Naive thymus-derived CD4-positive, alpha-beta T cell (primary cell): ENCODE measurements at regions not wholly inside any gene's neighbourhood (a gene's known extent, or its start where the extent isn't known, plus 50 kb on each side); places are given as distances from the start of the nearest gene placed in this dataset.
"Not testable (repeated sequence)": the region's sequence is repeated elsewhere in the genome, so short reads cannot be mapped to it uniquely, and the experiment has no call there.

Source experiments
- ATAC-seq: fragments of 150-1000 bp; cut with Tn5 transposase; 2 replicates; pipeline ENCODE4 v1.10.0; 2021; ENCODE audit warnings: mild to moderate bottlenecking, moderate library complexity
- CTCF ChIA-PET: fragments of 350-600 bp; sonication (Branson Sonifier 250); formaldehyde crosslinking; loops from one replicate; lab custom pipeline; 2021; ENCODE audit warnings: antibody characterized with exemption; lab: Charles Lee
- POLR2A ChIA-PET: fragments of 350-600 bp; sonication (Branson Sonifier 250); formaldehyde crosslinking; loops from one replicate; lab custom pipeline; 2021; ENCODE audit warnings: antibody characterized with exemption, inconsistent platforms; lab: Charles Lee
- DNase-seq, 9 donors: peaks; one replicate each; pipeline versions ENCODE4 v3.0.0 to v3.0.0-alpha.2; 2020 to 2022; ENCODE audit warnings: mixed read lengths in 1 of 9
- H3K27ac ChIP-seq: one replicate; pipeline ENCODE4 v1.7.0; 2013; ENCODE audit warnings: mild to moderate bottlenecking, low read depth, low read length, moderate library complexity
- H3K27me3 ChIP-seq, 2 donors: one replicate each; pipeline ENCODE4 v1.7.0; 2013; ENCODE audit warnings: low read length in 2 of 2, mild to moderate bottlenecking in 2 of 2, moderate library complexity in 2 of 2; ENCODE audit not compliant: control insufficient read depth in 2 of 2, insufficient read depth in 2 of 2
- H3K36me3 ChIP-seq, 3 experiments: 1 replicate in 2 of 3; 2 replicates in 1 of 3; pipeline ENCODE4 v1.7.0; 2013; ENCODE audit warnings: low read length in 3 of 3, mild to moderate bottlenecking in 3 of 3, moderate library complexity in 1 of 3; ENCODE audit not compliant: insufficient read depth in 3 of 3, control insufficient read depth in 2 of 3
- H3K4me1 ChIP-seq, 2 donors: one replicate each; pipeline ENCODE4 v1.7.0; 2013; ENCODE audit warnings: low read length in 2 of 2, mild to moderate bottlenecking in 2 of 2, moderate library complexity in 1 of 2; ENCODE audit not compliant: control insufficient read depth in 2 of 2, insufficient read depth in 2 of 2
- H3K4me3 ChIP-seq: 2 replicates; pipeline ENCODE4 v1.7.0; 2013; ENCODE audit warnings: mild to moderate bottlenecking, low read length
- H3K9me3 ChIP-seq, 3 experiments: 1 replicate in 2 of 3; 2 replicates in 1 of 3; pipeline ENCODE4 v1.7.0; 2013; ENCODE audit warnings: low read length in 3 of 3; ENCODE audit not compliant: control insufficient read depth in 2 of 3
- H3K27ac Mint-ChIP-seq, 9 donors: one replicate each; pipeline ENCODE4 v1.8.0; 2020 to 2022; ENCODE audit warnings: mixed read lengths in 9 of 9, mild to moderate bottlenecking in 8 of 9, moderate library complexity in 5 of 9, inconsistent platforms in 2 of 9
- H3K27me3 Mint-ChIP-seq, 5 donors: one replicate each; pipeline ENCODE4 v1.8.0; 2021 to 2022; ENCODE audit warnings: mixed read lengths in 5 of 5, mild to moderate bottlenecking in 1 of 5
- H3K36me3 Mint-ChIP-seq, 5 donors: one replicate each; pipeline ENCODE4 v1.8.0; 2020 to 2022; ENCODE audit warnings: mixed read lengths in 5 of 5, mild to moderate bottlenecking in 3 of 5, inconsistent platforms in 1 of 5
- H3K4me1 Mint-ChIP-seq, 7 donors: one replicate each; pipeline ENCODE4 v1.8.0; 2020 to 2022; ENCODE audit warnings: mixed read lengths in 7 of 7, mild to moderate bottlenecking in 3 of 7, inconsistent platforms in 1 of 7
- H3K4me3 Mint-ChIP-seq, 10 donors: one replicate each; pipeline ENCODE4 v1.8.0; 2020 to 2022; ENCODE audit warnings: mild to moderate bottlenecking in 10 of 10, mixed read lengths in 10 of 10, moderate library complexity in 6 of 10, inconsistent platforms in 2 of 10
- H3K9me3 Mint-ChIP-seq, 11 donors: one replicate each; pipeline ENCODE4 v1.8.0; 2020 to 2022; ENCODE audit warnings: mixed read lengths in 11 of 11, mild to moderate bottlenecking in 4 of 11, inconsistent platforms in 1 of 11, moderate library complexity in 1 of 11
- intact Hi-C, 2 donors: fragments of 100-400 bp; cut with micrococcal nuclease; formaldehyde crosslinking; loops; one replicate each; pipeline ENCODE4 v1.15.1; 2023

- intact Hi-C loops, result no loop called here
- Mint-ChIP-seq H3K4me3 (no peak overlapping the region), H3K4me1 (no peaks in the 10 kb centered on the region), H3K27ac (no peak overlapping the region), H3K9me3 (no peaks in the 10 kb centered on the region), H3K27me3 (peaks cover 2 to 15% (median 13%) of the 10 kb centered on the region in 5 donors), H3K36me3 (no peaks in the 10 kb centered on the region)
- H3K27me3 ChIP-seq, result no peaks in the 10 kb centered on the region
- POLR2A ChIA-PET, result no interaction called here
- no peaks in the 10 kb centered on the region for H3K9me3 ChIP-seq
- no peaks in the 10 kb centered on the region for H3K4me1 ChIP-seq
- no peak overlapping the region for H3K4me3 ChIP-seq
- no peak for ATAC-seq
- H3K27ac ChIP-seq, result no peak overlapping the region
- CTCF ChIA-PET, result no interaction called here
- no peak for DNase-seq
- no peaks in the 10 kb centered on the region for H3K36me3 ChIP-seq
These were observed 273.1 kb upstream of the DAB2 start for GRCh38 chr5:39697881-39698280.

GRCh38 chr5:39696672-39697398 is 272.1 kb upstream of the DAB2 start:
- POLR2A ChIA-PET, result no interaction called here
- Mint-ChIP-seq H3K4me3 (no peak overlapping the region), H3K36me3 (no peaks in the 10 kb centered on the region), H3K4me1 (no peaks in the 10 kb centered on the region), H3K27me3 (peaks cover 2 to 23% (median 13%) of the 10 kb centered on the region in 5 donors), H3K9me3 (peaks cover 0 to 2% (median 0%) of the 10 kb centered on the region in 11 donors), H3K27ac (no peak overlapping the region)
- intact Hi-C loops, result no loop called here
- DNase-seq (no peak), ATAC-seq (no peak)
- no peak overlapping the region for H3K27ac ChIP-seq
- H3K36me3 ChIP-seq, result no peaks in the 10 kb centered on the region
- H3K27me3 ChIP-seq, result no peaks in the 10 kb centered on the region
- no peaks in the 10 kb centered on the region for H3K4me1 ChIP-seq
- H3K9me3 ChIP-seq, result no peaks in the 10 kb centered on the region
- CTCF ChIA-PET, result no interaction called here
- no peak overlapping the region for H3K4me3 ChIP-seq

GRCh38 chr5:39691993-39692392 is 267.2 kb upstream of the DAB2 start:
- H3K4me3 ChIP-seq, result no peak overlapping the region
- intact Hi-C loops, result no loop called here
- Mint-ChIP-seq H3K4me1 (no peaks in the 10 kb centered on the region), H3K36me3 (peaks cover 0 to 4% (median 3%) of the 10 kb centered on the region in 5 donors), H3K27ac (no peak overlapping the region), H3K4me3 (no peak overlapping the region), H3K27me3 (peaks cover 4 to 46% (median 28%) of the 10 kb centered on the region in 5 donors), H3K9me3 (peaks cover 0 to 7% (median 6%) of the 10 kb centered on the region in 11 donors)
- no peaks in the 10 kb centered on the region for H3K4me1 ChIP-seq
- CTCF ChIA-PET, result no interaction called here
- POLR2A ChIA-PET, result no interaction called here
- H3K36me3 ChIP-seq, result no peaks in the 10 kb centered on the region
- no peak for ATAC-seq
- DNase-seq, result no peak
- H3K27ac ChIP-seq, result no peak overlapping the region
- H3K9me3 ChIP-seq, result peaks cover 0 to 3% (median 0%) of the 10 kb centered on the region in 3 experiments
- no peaks in the 10 kb centered on the region for H3K27me3 ChIP-seq

DNA sequence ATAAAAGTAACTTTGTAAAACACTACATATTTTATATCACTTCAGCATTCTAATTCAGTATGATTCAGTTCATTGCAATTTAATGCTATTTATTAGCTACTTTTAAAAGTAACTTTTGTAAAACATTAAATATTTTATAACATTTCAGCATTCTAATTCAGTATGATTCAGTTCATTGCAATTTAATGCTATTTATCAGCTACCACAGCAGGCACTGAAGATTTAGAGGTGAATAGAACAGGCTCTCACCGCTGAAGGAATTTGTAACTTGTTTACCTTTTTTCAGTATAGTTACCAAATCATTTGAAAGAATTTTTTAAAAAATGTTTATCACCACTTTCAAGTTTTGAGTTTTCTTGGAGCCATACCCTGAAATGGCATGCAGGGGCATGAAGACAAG is 266.4 kb upstream of the DAB2 start:
- Histone ChIP-seq H3K27ac (no peak overlapping the region), H3K9me3 (peaks cover 0 to 3% (median 0%) of the 10 kb centered on the region in 3 experiments), H3K27me3 (no peaks in the 10 kb centered on the region), H3K4me3 (no peak overlapping the region), H3K4me1 (no peaks in the 10 kb centered on the region), H3K36me3 (no peaks in the 10 kb centered on the region)
- Mint-ChIP-seq H3K4me3 (no peak overlapping the region), H3K4me1 (no peaks in the 10 kb centered on the region), H3K27me3 (peaks cover 4 to 48% (median 28%) of the 10 kb centered on the region in 5 donors), H3K36me3 (peaks cover 0 to 4% (median 3%) of the 10 kb centered on the region in 5 donors), H3K9me3 (peaks cover 0 to 7% (median 6%) of the 10 kb centered on the region in 11 donors), H3K27ac (no peak overlapping the region)
- no peak for DNase-seq
- ATAC-seq, result no peak
- intact Hi-C loops, result no loop called here
- POLR2A ChIA-PET, result no interaction called here
- CTCF ChIA-PET, result no interaction called here

DNA sequence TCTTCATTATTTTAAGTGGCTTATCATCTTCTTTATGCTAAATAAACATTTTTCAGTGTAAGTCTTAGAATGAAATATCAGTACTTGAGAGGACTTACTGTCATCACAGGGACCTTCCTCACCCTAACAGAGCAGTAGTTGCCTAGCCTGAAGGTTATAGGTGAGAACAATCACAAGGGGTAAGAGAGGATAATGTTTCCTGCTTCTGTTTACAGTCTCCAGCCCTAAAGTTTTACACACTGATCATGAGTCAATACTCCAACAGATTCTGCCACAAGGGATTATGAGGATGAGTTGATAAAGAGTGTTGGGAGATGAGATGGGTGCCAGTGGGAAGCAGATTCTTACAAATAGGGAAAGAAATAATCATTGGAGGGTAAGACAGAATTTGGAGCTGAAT is 265.1 kb upstream of the DAB2 start:
- ATAC-seq (no peak), DNase-seq (no peak)
- Histone ChIP-seq H3K9me3 (peaks cover 0 to 3% (median 0%) of the 10 kb centered on the region in 3 experiments), H3K27ac (no peak overlapping the region), H3K27me3 (no peaks in the 10 kb centered on the region), H3K4me3 (no peak overlapping the region), H3K36me3 (no peaks in the 10 kb centered on the region), H3K4me1 (no peaks in the 10 kb centered on the region)
- CTCF ChIA-PET, result no interaction called here
- POLR2A ChIA-PET, result no interaction called here
- intact Hi-C loops, result no loop called here
- Mint-ChIP-seq H3K4me1 (no peaks in the 10 kb centered on the region), H3K27ac (no peak overlapping the region), H3K27me3 (peaks cover 7 to 45% (median 27%) of the 10 kb centered on the region in 5 donors), H3K9me3 (peaks cover 0 to 7% (median 6%) of the 10 kb centered on the region in 11 donors), H3K4me3 (no peak overlapping the region), H3K36me3 (peaks cover 0 to 4% (median 3%) of the 10 kb centered on the region in 5 donors)

DNA sequence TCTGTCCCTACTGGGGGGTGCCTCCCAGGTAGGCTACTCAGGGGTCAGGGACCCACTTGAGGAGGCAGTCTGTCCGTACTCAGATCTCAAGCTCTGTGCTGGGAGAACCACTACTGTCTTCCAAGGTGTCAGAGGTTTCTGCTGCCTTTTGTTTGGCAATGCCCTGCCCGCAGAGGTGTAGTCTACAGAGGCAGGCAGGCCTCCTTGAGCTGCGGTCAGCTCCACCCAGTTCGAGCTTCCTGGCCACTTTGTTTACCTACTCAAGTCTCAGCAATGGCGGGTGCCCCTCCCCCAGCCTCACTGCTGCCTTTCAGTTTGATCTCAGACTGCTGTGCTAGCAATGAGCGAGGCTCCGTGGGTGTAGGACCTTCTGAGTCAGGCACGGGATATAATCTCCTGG is 263.1 kb upstream of the DAB2 start:
- DNase-seq, H3K4me1 Mint-ChIP-seq, H3K27ac ChIP-seq, H3K27ac Mint-ChIP-seq, H3K9me3 Mint-ChIP-seq, H3K4me3 ChIP-seq, H3K36me3 Mint-ChIP-seq, intact Hi-C loops, H3K36me3 ChIP-seq, H3K4me1 ChIP-seq, CTCF ChIA-PET, H3K27me3 ChIP-seq, H3K9me3 ChIP-seq, POLR2A ChIA-PET, H3K4me3 Mint-ChIP-seq, ATAC-seq: not testable (repeated sequence)
- H3K27me3 Mint-ChIP-seq, result peaks cover 5 to 36% (median 18%) of the 10 kb centered on the region in 5 donors

DNA sequence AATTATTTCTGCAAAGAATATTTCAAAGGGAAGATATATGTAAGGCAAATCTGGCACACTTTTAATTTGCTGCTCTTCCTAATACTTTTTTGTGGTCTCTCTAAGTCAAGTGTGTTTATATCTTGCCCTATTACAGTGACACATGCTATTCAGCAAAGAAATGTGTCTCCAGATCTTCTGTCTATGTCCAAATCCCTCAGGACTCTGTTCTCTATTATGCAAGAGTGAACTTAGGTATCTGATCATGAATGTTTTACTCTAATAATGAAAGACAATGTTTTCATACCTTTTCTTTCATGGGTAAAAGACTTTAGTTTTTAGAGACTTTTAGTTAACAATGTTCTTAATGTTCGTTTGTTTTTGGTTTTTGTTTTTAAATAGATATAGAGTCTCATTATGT is 255.4 kb upstream of the DAB2 start:
- no peak overlapping the region for H3K27ac Mint-ChIP-seq
- DNase-seq, result no peak
- ChIA-PET POLR2A (no interaction called here), CTCF (no interaction called here)
- H3K36me3 Mint-ChIP-seq, result no peaks in the 10 kb centered on the region
- no peak for ATAC-seq
- no peak overlapping the region for H3K4me3 ChIP-seq
- intact Hi-C loops, result no loop called here
- no peaks in the 10 kb centered on the region for H3K27me3 ChIP-seq
- H3K4me1 ChIP-seq, result no peaks in the 10 kb centered on the region
- H3K9me3 ChIP-seq, result no peaks in the 10 kb centered on the region
- H3K9me3 Mint-ChIP-seq, result peaks cover 0 to 4% (median 0%) of the 10 kb centered on the region in 11 donors
- peaks cover 5 to 21% (median 8%) of the 10 kb centered on the region in 5 donors for H3K27me3 Mint-ChIP-seq
- H3K36me3 ChIP-seq, result no peaks in the 10 kb centered on the region
- no peak overlapping the region for H3K27ac ChIP-seq
- no peaks in the 10 kb centered on the region for H3K4me1 Mint-ChIP-seq
- H3K4me3 Mint-ChIP-seq, result no peak overlapping the region
